SK-N-SH treated with all-trans-retinoic acid at 6 μM for 48 hours (cell line): ENCODE measurements at regions not wholly inside any gene's neighbourhood (a gene's known extent, or its start where the extent isn't known, plus 50 kb on each side); places are given as distances from the start of the nearest gene placed in this dataset.

ENCODE experiments used
- BACH2 ChIP-seq: fragments of 250-450 bp; sonication (Bioruptor Pico); IDR thresholded peaks from 2 replicates; pipeline ENCODE4 v1.9.0; 2021; ENCODE audit warnings: mild to moderate bottlenecking, borderline replicate concordance
- ESRRG ChIP-seq: fragments of 250-450 bp; sonication (Bioruptor Pico); IDR thresholded peaks from 2 replicates; pipeline ENCODE4 v1.6.1; 2021; ENCODE audit warnings: mild to moderate bottlenecking
- PPARA ChIP-seq: fragments of 250-450 bp; sonication (Bioruptor Pico); IDR thresholded peaks from 2 replicates; pipeline ENCODE4 v1.5.0; 2020; ENCODE audit warnings: mild to moderate bottlenecking, borderline replicate concordance
- SNAI2 ChIP-seq: fragments of 250-450 bp; sonication (Bioruptor Pico); IDR thresholded peaks from 2 replicates; pipeline ENCODE4 v1.5.0; 2020; ENCODE audit warnings: mild to moderate bottlenecking, moderate library complexity
- TF ChIP-seq, protein P1 (sequence below): fragments of 250-450 bp; sonication (Bioruptor Pico); IDR thresholded peaks from 2 replicates; pipeline ENCODE4 v1.5.0; 2020; ENCODE audit warnings: mild to moderate bottlenecking, moderate library complexity

DNA sequence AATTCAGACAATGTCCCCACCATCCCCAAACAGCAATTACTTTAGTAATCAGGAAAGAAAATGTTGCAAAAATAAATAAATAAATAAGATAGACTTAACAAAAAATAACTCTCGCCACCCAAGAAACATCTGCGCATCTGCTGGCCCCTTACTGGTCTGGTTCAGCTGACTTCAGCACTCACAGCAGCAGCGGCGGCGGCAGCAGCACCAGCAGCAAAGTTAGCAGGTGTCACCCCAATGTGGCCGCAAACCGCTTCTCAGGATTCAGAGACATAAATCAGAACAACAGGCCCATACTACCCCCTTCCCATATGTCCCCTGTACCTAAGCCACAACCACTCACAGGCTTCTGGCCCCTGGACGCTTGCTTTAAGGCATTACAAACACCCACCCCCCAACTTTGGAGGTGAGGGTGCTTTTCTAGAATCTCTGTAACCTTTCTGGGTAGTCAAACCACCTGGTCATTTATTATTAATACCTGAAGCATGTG is 593.0 kb downstream of the BNC2 start:
- TF ChIP-seq BACH2 (CRISPR knock-in tag), result no peak
- TF ChIP-seq, protein P1, sequence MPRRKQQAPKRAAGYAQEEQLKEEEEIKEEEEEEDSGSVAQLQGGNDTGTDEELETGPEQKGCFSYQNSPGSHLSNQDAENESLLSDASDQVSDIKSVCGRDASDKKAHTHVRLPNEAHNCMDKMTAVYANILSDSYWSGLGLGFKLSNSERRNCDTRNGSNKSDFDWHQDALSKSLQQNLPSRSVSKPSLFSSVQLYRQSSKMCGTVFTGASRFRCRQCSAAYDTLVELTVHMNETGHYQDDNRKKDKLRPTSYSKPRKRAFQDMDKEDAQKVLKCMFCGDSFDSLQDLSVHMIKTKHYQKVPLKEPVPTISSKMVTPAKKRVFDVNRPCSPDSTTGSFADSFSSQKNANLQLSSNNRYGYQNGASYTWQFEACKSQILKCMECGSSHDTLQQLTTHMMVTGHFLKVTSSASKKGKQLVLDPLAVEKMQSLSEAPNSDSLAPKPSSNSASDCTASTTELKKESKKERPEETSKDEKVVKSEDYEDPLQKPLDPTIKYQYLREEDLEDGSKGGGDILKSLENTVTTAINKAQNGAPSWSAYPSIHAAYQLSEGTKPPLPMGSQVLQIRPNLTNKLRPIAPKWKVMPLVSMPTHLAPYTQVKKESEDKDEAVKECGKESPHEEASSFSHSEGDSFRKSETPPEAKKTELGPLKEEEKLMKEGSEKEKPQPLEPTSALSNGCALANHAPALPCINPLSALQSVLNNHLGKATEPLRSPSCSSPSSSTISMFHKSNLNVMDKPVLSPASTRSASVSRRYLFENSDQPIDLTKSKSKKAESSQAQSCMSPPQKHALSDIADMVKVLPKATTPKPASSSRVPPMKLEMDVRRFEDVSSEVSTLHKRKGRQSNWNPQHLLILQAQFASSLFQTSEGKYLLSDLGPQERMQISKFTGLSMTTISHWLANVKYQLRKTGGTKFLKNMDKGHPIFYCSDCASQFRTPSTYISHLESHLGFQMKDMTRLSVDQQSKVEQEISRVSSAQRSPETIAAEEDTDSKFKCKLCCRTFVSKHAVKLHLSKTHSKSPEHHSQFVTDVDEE (CRISPR knock-in tag), result no peak
- TF ChIP-seq PPARA (CRISPR knock-in tag), result no peak
- TF ChIP-seq SNAI2 (CRISPR knock-in tag), result no peak
- no peak for TF ChIP-seq ESRRG
